Stimulated activated CD4-positive, alpha-beta T cell treated with anti-CD3 and anti-CD28 coated beads, TNF-alpha, amount 100 ng/mL, for 24 hours (primary cell): ENCODE measurements at regions not wholly inside any gene's neighbourhood (a gene's known extent, or its start where the extent isn't known, plus 50 kb on each side); places are given as distances from the start of the nearest gene placed in this dataset.

Experiments used
- DNase-seq, 3 experiments: peaks; one replicate each; pipeline ENCODE4 v3.0.0-alpha.2; 2020; ENCODE audit warnings: low read depth in 3 of 3

DNA sequence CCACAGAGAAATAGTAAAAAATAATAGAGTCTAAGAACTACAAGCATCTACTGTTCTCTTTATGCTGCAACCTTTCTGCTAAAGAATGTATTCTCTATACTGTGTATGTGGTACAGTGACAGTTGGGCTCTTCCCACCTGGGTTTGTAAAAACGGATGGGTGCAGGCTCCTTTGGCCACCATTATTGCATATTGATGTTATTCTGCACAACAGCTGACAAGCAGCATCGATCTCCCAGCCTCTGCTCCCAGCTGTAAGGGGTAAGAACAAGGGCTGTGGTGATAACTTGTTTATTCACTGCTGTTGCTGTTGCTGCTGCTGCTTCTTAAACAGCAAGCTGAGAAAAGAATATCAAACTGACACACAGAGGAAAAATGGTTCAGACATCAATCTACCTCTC is 56.1 kb downstream of the KCNRG start:
- no peak for DNase-seq

DNA sequence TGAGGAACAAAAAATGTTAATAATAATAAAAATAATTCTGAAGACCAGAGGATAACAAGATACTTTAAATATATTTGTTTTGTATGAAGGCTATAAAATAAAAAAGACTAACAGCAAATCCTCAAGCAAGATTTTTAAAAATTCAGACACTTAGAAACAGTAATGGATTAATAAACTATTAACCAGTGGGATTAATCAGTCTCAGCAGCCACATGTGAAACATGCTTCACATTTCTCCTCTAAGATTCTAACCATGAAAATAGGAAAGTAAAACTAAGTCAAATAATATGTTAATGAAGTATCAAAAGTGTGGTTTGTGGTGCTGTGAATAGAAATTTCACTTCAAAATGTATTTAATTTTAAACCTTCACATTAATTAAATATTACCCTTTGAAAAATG is 57.4 kb downstream of the KCNRG start:
- DNase-seq, result no peak

DNA sequence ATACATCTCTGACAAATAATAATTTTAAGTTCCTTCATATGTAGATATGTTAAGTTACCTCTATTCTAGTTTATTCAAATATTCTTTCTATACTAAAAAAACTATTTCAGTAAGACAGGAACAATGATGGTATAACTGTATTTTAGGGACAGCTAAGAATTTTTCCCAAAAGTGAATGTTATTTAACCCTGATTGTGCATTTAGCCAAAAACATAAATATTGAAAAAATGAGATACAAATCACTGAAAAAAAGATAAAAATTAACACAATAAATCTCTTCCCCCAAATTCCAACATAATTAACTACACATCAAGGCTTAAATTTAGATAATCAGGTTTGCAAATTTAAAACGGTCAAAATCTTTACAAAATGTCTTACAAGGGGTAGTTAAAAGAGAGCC is 58.1 kb downstream of the KCNRG start:
- no peak for DNase-seq

DNA sequence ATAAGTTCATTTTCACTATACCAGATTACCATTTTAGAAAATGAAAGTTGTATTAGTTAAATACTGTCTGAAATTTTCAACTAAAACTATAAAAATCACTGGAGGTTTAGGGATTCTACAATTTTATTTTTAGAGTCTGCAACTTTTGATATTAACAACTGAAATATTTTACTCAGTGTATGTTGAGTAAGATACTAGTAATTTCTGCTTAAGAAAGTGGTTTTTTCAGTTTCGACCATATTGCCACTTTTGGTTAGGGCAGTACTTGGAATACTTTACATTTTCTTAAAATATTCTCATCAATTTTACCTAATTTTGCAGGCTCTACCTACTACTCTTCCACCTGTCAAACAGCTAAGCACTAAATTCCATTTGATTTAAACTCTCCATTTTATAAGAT is 59.6 kb downstream of the KCNRG start:
- DNase-seq, result no peak

DNA sequence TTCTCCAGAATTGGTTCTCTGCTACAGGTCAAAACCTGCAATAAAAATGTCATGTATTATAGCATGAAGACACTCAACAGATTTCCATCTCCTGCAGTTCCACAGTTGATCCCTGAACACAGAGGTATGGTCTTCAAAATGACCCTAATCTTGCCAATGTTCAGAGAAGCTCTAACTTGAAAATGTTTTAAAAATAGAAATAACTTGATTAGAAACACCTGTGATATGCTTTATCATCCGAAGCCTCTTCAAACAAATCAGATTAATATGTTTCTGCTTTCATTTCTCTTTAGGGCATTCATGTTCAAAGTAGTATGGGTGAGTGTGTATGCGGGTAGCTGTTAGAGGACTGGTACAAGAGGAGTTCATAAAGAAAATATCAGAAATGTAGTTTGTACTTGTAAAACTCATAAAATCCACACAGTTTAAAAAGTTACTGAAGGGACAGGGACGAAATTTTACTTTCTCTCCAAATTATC is 60.4 kb downstream of the KCNRG start:
- DNase-seq, result no peak

DNA sequence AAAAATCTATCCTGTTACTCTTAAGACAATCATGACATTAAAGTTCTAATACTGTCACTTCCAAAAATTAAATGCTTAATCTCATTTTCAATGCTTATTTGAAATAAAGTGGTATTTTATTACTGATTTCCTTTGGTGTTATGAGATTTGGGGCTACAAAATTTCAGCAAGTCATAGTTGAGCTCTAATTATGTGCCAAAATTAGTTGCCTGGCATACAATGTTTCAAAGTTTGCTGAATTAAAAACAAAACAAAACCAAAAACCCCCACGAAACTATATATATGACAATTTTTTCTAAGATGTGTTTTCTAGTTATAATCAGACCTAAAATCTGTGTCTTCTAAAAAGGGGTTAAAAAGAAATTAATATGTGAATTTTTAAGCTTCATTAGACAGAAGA is 62.2 kb downstream of the KCNRG start:
- no peak for DNase-seq

DNA sequence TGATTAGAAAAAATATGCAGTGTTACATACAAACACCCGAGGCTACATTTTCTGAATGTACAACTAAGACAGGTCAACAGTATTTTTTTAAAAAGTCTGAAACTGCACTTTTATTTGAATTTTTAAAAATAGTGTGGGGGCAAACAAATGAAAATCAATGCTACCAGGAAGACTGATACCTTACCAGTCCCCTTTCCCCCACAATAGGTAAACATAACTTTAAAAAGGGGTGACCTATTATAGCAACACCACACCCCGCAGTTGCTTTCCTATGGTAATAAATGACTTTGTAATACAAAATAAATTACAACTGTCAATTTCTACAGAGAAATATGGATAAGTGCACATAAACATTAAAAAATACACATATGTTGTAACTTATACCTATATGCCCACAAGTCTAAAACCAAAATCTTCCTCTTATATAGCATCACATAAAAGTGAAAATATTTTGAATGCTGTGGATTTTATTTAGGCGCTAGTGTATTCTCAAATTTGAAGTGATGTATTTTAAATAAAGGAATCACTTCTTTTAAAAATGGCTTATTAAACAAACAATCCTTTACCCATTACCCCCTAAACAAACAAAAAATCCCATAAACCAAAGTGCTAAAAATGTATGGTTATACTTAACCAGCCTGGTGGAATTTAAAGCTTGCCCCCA is 63.1 kb downstream of the KCNRG start:
- DNase-seq, result no peak

DNA sequence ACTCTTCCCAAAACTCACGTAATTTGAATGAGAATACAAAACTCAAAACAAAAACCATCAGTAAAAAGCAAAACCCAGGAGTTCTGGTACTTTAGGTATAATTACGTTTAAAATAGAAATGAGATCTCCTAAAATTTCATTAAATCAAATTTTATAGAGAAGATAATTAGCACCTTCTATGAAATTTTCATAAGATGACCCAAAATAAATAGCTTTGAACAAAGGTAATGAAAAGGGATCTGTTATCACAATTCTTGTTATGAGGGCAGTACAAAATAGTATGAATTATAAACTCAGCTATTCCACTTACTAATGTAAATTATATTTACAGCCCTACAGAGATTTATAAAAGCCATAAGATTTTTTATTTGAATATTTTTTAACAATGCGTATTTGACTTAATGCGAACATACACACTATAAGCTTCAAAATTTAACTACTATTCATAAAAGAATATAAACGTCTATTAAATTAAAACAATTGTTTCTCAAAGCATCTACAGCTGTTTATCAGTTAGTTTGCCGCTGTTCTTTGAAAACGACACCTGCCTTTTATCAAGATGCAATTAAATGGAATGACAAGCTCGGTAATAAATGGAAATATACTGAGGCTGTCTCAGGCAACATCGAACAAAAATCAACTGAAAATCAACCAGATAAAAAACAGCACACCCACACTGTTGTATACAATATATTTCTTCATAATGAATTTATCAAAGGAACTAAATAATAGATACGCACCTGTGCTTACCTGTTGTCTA is 63.8 kb downstream of the KCNRG start:
- DNase-seq, result no peak

DNA sequence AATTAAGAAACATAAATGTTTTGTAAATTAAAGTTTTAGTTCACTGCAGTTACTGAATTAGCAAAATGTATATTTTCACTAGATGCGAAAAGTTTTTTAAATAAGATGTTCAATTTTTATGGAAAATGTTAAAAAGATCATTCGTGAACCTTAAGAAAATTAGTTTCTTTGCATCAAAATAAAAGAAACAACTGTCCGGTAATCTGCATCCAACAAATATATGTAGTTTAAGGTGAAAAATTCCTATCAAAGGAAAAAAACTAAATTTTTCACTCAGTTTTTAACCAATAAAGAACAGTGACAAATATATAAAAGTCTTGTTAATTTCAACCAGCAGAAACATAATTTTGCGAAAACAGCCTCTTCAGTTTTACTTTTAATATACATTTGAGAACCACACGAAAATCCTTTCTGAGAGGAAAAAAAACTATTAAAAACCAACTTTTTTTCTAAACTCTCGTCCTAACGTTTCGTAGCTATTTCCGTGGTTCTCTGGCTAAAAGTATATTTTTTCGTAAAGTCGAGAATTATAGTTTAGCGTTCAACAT is 64.5 kb downstream of the KCNRG start:
- DNase-seq, result no peak

DNA sequence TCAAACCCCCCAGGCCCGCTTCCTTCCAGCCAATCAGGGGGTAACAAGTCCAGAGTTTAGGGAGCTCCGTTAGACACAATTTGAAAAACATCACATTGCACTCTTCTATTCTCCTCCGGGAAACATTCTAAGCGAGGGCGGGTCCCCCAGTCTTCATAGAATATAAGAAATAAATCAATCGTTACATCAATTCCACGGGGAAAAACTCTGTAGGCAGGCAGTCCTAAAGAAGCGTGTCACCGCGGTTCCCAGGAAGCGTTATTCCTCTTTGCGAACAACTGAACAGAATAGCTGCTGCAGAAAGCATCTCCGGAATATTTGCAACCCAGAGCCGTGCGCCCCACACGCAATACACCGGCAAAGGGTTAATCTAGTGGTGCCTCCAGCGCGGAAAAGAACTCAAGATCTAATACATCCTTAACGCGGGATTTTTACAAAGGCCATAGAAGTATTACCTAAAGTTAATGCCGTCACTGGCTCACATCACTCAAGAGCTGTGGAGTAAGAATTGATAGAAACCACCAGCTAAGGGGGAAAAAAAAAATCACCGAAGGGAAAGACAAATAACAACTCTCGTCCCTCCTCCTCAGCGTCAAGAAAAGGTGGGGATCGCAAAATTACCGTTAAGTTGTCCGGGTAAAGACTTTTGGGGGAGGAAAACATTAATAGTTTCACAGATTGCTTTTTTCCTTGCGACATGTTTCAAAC is 65.1 kb downstream of the KCNRG start:
- peak in 1 of 3 experiments; percentile 9 for DNase-seq

DNA sequence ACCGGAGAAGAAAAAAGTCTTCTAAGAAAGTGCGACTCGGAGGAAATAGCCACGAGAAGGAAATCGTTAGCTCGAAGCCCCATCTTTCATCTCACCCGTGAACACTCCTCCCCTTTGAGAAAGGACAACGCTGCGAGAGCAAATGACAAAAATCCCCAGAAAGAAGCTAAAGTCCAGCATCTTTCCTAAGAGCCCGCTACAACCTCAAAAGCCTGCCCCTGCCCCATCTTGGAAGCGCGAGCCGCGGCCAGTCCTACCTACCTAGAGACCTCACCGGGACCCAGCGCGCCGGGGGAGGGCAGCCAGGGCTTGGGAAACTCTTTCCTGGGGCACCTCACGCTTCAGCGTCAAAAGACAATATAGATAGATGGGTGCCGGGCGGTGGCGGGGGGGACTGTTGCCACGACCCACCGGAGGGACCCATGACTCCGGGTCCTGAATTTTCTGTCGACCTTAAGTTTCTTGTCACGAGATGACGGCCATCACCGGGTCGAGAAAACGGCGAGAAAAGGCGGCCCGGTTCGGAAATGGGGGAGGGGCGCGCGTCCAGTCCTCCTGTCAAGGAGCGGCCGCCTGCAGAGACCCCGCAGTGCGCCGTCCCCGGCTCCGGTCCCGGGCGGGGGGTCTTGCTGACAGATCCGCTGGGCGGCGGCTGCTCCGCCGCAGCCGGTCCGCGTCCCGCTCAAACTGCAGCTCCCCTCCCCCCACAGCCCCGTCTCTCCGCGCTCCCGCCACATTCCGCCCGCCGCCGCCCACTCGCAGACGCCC is 65.9 kb downstream of the KCNRG start:
- peak; percentile 18 to 58 (median 22) for DNase-seq

DNA sequence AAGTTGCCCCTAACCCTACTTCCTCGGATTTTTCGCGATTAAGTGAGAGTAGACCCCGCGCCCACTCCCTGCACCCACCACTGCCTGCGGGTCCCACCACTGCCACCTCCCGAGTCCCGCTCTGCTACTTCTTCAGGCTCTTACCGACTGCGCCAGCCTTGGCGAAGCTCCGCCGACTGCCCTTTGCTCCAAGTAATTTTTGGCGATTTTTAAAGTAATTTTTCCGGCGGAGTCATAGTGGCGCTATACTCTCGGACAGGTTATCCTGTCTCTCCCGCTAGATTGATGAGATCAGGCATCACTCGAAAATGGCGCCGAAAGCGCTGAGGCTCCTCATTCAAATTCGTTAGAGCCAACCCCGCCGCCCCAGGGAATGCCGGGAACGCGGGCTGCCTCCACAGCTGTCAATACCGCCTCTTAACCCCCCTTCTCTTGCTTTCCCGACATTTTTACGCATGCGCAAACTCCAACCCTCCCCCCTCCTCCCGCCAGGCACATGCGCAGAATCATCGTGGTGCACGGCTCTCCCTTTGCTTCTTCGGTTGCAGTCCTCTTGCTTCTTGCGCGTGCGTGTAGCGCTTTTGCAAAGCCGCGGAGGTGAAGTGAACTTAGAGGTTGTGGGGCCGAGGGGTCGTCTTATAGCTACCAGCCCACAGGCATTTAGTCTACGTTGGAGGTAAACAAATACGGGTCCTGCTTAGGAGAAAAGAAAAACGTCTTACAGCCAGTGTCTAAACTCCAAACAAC is 66.6 kb downstream of the KCNRG start:
- peak; percentile 98 to 99 (median 98) for DNase-seq

DNA sequence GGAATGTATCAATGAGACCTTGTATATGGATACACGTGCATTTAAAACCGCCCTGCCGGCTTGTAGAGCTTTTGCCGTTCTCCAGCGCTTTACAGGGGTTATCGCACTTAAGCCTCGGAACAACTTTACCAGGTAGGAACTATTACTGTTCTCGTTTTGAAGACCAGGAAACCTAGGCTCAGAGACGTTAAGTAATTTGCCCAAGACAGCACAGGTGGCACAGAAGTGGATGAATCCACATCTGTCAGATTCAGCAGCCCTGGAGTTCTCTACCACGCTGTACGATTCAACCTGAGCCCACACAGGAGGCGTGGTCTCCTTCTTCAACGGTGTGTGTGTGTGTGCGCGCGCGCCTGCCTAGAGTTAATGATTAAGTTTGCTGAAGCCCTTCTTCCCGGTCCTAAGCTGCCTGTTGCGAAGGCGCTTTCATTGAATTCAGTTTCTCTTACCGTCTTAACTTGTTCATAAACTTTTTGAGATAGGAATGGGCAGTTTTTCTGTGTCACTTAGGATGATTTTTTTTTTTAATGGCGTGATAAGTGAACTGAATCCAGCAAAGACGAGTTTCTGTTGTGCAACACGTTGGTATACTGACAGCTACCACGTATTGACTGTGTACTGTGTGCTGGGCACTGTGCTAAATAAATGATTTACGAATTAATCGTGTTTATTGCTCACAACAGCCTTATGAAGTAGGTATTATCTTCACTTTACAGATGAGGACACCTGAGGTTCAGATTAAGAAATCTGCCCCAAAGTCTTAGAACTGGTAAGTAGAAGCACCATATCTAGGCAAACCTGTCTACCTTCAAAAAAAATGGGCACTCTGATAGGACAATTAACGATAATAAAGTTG is 67.4 kb downstream of the KCNRG start:
- DNase-seq, result peak; percentile 65 to 80 (median 66)

DNA sequence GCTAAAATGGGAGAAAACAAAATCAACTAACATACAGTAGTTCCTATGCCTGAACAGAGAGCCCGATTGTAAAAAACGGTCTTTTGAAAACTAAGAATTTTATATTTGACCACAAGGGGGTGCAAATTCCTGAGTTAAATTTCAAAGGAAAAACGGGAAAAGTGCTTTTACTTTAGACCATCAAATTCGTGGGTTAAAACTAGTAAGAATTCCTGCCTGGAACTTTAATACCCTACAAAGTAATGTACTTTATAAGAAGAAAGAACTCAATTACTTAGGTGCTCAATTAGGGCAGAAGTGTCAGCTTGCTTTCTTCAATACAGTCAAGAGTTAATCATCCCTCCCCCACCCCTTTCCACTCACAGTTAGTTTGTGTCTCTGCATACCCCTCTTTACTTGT is 69.8 kb downstream of the KCNRG start:
- DNase-seq, result no peak

DNA sequence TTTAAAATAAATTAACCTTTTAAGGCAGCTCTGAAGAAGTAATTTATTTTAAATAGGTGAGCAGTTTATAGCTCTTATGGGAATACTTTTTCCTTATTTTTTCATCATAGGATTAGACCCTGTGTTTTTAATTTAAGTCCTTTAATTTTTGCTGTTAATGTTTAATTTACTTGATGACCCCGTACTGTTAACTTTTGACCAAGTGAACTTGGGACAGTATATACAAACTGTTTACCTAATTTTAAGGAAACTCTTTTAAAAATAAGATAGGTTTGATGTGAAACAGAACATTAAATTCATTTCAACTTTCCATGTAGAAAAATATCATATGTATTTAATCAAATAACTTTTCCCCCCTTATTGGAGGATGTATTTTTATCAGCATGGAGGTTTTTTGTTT is 74.4 kb downstream of the KCNRG start:
- no peak for DNase-seq

DNA sequence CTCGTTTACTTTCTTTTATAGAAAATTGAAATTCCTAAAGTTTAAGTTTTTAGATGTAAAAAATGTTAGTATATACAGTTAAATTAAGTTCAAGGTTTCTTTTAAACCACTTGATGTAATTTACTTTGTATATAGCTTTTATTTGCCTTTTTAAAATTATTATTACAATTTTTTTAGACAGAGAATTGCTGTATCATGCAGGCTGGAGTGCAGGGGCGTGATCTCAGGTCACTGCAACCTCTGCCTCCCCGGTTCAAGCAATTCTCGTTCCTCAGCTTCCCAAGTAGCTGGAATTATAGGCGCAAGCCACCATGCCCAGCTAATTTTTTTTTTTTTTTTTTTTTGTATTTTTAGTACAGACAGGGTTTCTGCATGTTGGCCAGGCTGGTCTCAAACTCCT is 75.0 kb downstream of the KCNRG start:
- no peak for DNase-seq

DNA sequence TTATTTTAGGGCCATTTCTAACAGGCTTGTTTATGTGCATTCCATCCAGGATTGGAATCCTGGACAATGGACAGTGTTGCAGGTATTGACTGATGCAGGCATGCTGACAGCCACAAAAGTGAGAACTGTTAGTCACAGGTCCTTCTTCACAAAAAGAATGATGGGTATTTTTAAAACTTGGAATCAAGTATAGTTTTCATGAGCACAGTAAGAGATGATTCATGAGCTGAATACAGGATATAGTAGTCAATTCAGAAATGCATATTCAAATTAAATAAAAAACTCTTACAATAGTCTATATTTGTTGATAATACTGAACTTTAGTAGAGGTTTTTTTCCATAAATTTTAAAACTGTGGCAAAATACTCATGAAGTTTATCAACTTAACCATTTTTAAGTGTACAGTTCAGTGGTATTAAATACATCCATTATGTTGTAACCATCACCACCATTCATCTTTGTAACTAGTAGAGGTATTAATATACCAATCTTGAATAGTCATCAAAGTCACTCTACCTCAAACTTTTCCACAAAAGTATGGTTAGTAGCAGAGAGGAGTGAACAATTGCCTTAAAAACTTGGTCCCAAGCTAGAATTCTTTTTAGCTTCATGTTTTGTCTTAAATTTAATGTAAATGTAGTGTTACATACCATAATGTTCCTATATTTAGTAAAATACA is 79.5 kb downstream of the KCNRG start:
- DNase-seq, result no peak

DNA sequence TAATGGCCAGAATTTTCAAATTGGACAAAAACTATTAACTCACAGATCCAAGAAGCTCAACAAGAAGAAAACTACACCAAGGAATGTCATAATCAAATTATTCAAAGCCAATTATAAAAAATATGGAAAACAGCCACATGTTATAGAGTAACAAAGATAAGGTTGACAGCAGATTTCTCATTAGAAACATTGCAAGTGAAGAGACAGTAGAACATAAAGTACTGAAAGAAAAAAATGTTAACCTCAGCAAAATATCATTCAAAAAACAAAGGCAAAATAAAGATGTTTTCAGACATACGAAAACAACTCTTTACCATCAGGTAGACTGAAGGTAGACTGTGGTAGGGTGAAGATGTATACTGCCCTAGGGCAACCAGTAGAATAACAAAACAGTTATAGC is 83.4 kb downstream of the KCNRG start:
- DNase-seq, result no peak

DNA sequence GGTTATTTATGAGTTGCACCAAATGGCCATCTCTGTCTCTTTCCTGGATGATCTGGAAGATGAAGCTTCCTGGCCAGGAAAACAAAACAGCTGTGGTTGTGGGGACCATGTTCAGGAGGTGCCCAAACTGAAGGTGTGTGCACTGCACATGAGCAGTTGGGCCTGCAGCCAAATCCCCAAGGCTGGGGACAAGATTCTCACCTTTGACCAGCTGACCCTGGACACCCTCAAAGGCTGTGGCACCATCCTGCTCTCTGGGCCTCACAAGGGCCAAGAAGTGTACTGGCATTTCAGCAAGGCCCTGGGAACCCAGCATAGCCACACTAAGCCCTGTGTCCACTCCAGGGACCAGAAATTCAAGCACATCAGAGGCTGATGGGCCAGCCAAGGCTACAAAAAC is 84.2 kb downstream of the KCNRG start:
- no peak for DNase-seq

DNA sequence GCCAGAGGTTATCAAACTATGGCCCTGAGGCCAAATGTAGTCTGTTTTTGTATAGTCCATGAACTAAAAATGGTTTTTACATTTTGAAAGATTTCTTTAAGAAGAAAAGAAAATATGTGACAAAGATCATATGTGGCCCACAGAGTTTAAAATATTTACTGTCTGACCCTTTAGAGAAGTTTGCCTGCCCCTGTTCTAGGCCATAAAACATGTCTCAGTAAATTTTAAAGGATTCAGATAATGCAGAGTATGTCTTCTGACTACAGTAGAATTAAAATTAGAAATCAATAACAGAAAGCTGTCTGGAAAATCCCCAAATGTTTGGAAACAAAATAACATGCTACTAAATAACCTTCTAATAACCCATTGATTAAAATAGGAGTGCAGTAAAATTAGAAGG is 86.3 kb downstream of the KCNRG start:
- DNase-seq, result no peak
